ENCODE measurements at regions not wholly inside any gene's neighbourhood (a gene's known extent, or its start where the extent isn't known, plus 50 kb on each side); places are given as distances from the start of the nearest gene placed in this dataset.
A peak's percentile ranks its signal among the peaks of the same experiment; 100 is the strongest.

GRCh38 chr7:106717254-106717954 is 56.4 kb upstream of the CCDC71L start:
- intact Hi-C loops (cut with micrococcal nuclease): no loop called here
- Histone ChIP-seq H3K79me2 (ENCODE audit: insufficient read depth, low read length) (no peaks in the 10 kb centered on the region), H3K27ac (ENCODE audit: low read depth, low read length) (peak overlapping the region; percentile 62; the same call in 1 of the 2 replicates), H3K4me2 (ENCODE audit: low read length) (peak overlapping the region; percentile 70), H3K9ac (ENCODE audit: low read length) (peak overlapping the region; percentile 37), H2AFZ (ENCODE audit: low read depth, low read length, poor library complexity, severe bottlenecking) (no peak overlapping the region), H3K27me3 (ENCODE audit: insufficient read depth, low read length) (no peaks in the 10 kb centered on the region), H3K4me3 (replicated peaks in 1 of 2; ENCODE audit: low read depth in 1 of 2, low read length in 2 of 2) (0 out of 4 replicates have a peak overlapping the region, but pooled peaks of 1 of the 2 experiments have one; percentile 22), H3K36me3 (ENCODE audit: control insufficient read depth in 1 of 2, insufficient read depth in 2 of 2, low read length in 2 of 2) (no peaks in the 10 kb centered on the region), H3K9me2 (ENCODE audit: insufficient read depth) (no peaks in the 10 kb centered on the region), H4K20me1 (ENCODE audit: insufficient read depth) (no peaks in the 10 kb centered on the region), H3K4me1 (ENCODE audit: control insufficient read depth in 1 of 2, insufficient read depth in 2 of 2, low read length in 2 of 2) (peaks cover 15 to 29% of the 10 kb centered on the region in 2 experiments), H3K9me3 (ENCODE audit: control insufficient read depth in 1 of 2, insufficient read depth in 1 of 2, low read depth in 1 of 2, low read length in 2 of 2) (no peaks in the 10 kb centered on the region)
- ChIA-PET CTCF (interaction anchor here (1.6 kb wide), 1 partner anchor 19 kb away, joined by 7 read pairs; no protein-coding TSS in a partner anchor), RAD21 (ENCODE audit: low non-redundant PET in 1 of 2, low total read pairs in 2 of 2, uncharacterized antibody in 2 of 2, unreplicated experiment in 2 of 2) (no interaction called here), POLR2A (interaction anchor here (1.2 kb wide), 1 partner anchor 13 kb away, joined by 3 read pairs; no protein-coding TSS in a partner anchor)
- no TSS peak for BruUV-seq (replicated peaks)
- TF ChIP-seq ZBTB33 (IDR thresholded peaks at IDR 0.05; ENCODE audit: extremely low read depth, insufficient replicate concordance, low read length): no peak
- TF ChIP-seq FOSL1 (IDR thresholded peaks at IDR 0.05; ENCODE audit: low read depth): 0 out of 2 replicates have a peak, but pooled peaks have one; percentile 8
- DNase-seq (ENCODE audit: low read depth, low spot score) (no peak), ATAC-seq (peak; percentile 59; the same call in 1 of the 2 replicates)
